Kidney epithelial cell (primary cell): ENCODE measurements at regions not wholly inside any gene's neighbourhood (a gene's known extent, or its start where the extent isn't known, plus 50 kb on each side); places are given as distances from the start of the nearest gene placed in this dataset.

Source experiments
- DNase-seq: peaks from one replicate; pipeline ENCODE4 v3.0.0-alpha.2; 2010; ENCODE audit warnings: low read depth
- H3K27me3 ChIP-seq: 2 replicates; pipeline ENCODE4 v1.6.0; 2011; ENCODE audit warnings: low read length; ENCODE audit not compliant: control insufficient read depth, insufficient read depth
- H3K36me3 ChIP-seq: 2 replicates; pipeline ENCODE4 v1.5.1; 2011; ENCODE audit warnings: low read length; ENCODE audit not compliant: control insufficient read depth, insufficient read depth
- H3K4me3 ChIP-seq: 2 replicates; pipeline ENCODE4 v1.5.1; 2011; ENCODE audit warnings: low read depth, mild to moderate bottlenecking, control low read depth, low read length
- TF ChIP-seq, protein P1 (sequence below): IDR thresholded peaks from 2 replicates; pipeline ENCODE4 v1.5.1; 2011; ENCODE audit warnings: mild to moderate bottlenecking, moderate library complexity, low read length, control low read depth, inconsistent platforms; ENCODE audit not compliant: insufficient read depth, poor library complexity, severe bottlenecking

DNA sequence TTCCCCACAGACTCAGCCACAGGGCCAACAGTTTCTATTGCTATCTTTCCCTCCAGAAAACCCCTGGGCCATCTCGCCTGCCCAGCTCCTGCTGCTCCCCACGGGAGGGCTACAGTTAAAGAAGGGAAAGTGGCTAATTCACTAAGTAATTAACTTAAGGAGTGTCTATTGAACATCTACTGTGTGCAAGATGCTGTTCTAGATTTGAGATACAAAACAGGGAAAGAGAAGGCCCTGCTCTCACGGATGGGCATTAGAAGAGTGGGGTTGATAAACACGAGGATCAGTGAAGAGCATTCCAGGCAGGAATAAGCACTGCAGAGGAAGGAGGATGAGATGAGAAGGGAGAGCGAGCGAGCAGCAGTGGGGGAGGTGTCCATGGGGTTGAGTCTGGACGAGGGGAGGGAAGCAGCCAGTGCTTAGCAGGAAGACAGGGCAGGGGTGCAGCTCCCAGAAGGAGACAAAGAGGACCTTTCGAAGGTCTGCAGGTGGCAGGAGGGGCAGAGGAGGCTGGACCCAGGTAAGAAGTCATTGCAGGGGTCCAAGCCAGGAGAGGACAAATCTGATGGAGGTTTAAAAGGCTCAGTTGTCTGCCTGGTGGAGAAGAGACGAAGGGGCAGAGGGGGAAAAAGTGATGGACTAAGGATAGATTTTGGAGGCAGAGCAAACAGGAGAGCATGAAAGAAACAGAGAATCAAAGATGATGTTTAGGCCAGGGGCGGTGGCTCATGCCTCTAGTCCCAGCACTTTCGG is 64.7 kb downstream of the KLF15 start:
- TF ChIP-seq, protein P1, sequence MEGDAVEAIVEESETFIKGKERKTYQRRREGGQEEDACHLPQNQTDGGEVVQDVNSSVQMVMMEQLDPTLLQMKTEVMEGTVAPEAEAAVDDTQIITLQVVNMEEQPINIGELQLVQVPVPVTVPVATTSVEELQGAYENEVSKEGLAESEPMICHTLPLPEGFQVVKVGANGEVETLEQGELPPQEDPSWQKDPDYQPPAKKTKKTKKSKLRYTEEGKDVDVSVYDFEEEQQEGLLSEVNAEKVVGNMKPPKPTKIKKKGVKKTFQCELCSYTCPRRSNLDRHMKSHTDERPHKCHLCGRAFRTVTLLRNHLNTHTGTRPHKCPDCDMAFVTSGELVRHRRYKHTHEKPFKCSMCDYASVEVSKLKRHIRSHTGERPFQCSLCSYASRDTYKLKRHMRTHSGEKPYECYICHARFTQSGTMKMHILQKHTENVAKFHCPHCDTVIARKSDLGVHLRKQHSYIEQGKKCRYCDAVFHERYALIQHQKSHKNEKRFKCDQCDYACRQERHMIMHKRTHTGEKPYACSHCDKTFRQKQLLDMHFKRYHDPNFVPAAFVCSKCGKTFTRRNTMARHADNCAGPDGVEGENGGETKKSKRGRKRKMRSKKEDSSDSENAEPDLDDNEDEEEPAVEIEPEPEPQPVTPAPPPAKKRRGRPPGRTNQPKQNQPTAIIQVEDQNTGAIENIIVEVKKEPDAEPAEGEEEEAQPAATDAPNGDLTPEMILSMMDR = no peak
- Histone ChIP-seq H3K36me3 (no peaks in the 10 kb centered on the region), H3K4me3 (no peak overlapping the region), H3K27me3 (peaks cover 10% of the 10 kb centered on the region)
- no peak for DNase-seq

DNA sequence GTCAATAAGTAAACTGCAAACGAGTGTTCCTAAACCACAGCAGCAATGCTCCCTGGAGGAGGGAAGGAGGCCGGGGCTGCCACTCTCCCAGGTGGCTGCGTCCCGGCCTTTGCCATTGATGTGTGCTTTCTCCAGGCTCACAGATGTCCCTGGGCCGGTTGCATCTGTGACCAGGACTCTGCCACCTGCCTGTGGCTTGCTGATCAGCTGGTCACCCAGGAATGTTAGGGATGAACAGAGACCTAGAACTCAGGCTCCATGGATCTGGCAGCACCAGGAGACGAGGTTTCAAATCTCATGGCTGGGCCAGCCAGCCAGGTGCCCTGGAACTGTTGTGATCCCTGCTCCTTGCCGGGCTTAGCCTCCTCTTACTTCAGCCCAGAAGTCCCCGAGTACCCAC is 65.7 kb downstream of the KLF15 start:
- H3K4me3 ChIP-seq = no peak overlapping the region
- no peak for DNase-seq
- no peaks in the 10 kb centered on the region for H3K36me3 ChIP-seq
- TF ChIP-seq, protein P1 = no peak
- peaks cover 10% of the 10 kb centered on the region for H3K27me3 ChIP-seq

DNA sequence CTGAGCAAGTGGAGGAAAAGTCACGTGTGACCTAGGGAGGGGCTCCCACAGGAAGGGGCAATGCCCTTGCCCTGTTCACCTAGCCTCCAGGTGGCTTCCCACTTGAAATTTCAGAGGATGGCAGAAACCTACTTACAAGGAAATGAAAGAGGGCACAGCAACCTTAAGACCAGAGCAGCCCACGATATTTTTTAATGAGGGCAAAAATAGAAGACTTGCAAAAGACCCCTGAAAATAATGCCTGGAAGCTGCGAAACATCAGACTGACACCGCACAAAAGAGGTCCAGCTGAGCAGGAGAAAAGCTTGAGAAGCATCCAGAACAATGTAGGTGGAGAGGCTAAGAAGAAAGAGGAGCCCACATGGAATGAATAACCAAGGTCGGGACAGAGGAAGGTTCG is 66.1 kb downstream of the KLF15 start:
- no peaks in the 10 kb centered on the region for H3K36me3 ChIP-seq
- H3K27me3 ChIP-seq = peaks cover 10% of the 10 kb centered on the region
- DNase-seq = no peak
- TF ChIP-seq, protein P1 = no peak
- no peak overlapping the region for H3K4me3 ChIP-seq

DNA sequence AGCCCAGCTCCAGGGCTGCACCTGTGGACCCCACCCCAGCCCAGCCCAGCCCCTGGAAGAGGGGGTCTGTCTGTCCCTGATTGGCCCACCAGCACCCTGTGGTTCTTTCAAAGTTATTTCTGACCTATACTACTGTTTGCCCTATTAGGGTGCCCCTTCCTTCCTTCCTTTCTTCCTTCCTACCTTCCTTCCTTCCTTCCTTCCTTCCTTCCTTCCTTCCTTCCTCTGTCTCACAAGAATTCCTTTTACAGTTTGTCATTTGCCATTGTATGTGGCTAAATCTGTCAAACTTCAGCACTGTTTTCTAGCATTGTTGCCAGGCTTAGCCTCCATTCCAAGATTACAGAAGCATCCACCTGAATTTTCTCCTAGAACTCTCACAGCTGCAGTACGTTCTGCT is 66.9 kb downstream of the KLF15 start:
- TF ChIP-seq, protein P1 = no peak
- Histone ChIP-seq H3K27me3 (peaks cover 10% of the 10 kb centered on the region), H3K4me3 (no peak overlapping the region), H3K36me3 (no peaks in the 10 kb centered on the region)
- DNase-seq = no peak

DNA sequence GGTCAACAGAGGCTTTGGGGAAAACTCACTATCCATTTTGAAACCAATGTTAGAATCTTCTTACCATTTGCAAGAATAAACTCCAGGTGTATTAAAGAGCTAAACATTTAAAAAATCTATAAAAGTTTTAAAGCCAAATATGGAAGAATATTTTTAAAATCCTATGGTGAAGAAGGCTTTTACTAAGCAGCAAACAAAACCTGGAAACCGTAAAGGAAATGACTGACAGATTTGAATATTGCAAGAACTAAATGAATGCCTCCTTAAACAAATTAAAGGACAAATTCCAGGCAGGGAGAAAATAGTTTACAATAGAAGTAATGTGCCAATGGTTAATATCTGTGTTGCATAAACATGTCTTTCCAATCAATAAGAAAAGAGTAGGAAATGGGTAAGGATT is 68.1 kb downstream of the KLF15 start:
- Histone ChIP-seq H3K4me3 (no peak overlapping the region), H3K27me3 (peaks cover 10% of the 10 kb centered on the region), H3K36me3 (no peaks in the 10 kb centered on the region)
- DNase-seq = no peak
- TF ChIP-seq, protein P1 = no peak

DNA sequence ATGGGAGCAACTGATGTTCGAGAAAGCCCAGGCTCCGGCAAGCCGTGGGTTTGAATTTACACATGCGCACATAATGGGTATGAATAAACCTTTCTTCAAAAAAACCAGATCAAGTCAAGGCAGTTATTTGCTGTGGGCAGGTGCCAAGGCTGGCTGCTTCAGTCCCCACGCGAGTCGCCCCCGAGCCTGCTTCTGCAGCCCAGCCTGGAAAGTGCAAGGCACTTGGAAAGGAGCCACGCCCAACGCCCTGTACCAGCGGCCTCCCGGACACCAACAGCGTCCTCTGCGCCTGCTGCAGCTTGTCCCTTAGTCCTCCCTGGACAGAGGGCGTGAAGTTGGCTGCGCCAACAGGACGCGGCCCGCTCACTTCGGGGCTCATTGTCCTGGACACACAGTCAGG is 68.9 kb downstream of the KLF15 start:
- DNase-seq = no peak
- TF ChIP-seq, protein P1 = no peak
- no peaks in the 10 kb centered on the region for H3K36me3 ChIP-seq
- H3K4me3 ChIP-seq = no peak overlapping the region
- peaks cover 10% of the 10 kb centered on the region for H3K27me3 ChIP-seq
